Activated CD8-positive, alpha-beta memory T cell treated with anti-CD3 and anti-CD28 coated beads, Interleukin-2, amount 50 U/mL, for 1 hour (primary cell): ENCODE measurements at regions not wholly inside any gene's neighbourhood (a gene's known extent, or its start where the extent isn't known, plus 50 kb on each side); places are given as distances from the start of the nearest gene placed in this dataset.

ENCODE experiments used
- DNase-seq: peaks from one replicate; pipeline ENCODE4 v3.0.0-alpha.2; 2020; ENCODE audit errors: extremely low read depth

DNA sequence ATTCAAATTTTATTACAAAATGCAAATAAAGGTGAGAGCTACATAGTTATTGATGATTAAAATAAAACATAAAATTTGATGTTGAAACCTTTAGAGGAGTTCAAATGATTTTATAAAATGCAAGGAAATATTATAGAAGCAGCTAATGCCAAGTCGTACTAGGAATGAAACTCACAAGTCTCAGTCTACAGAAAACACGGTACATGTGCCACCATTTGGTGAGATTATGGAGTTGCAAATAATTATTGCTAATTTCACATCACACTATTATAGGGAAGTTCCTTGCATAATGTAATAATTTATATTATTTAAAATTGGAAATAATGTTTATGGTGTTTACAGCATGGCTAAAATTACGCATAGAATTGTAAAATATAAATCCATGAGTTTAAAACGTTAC lies 1601.7 kb upstream of the TENM3 start:
- DNase-seq = no peak

GRCh38 chr4:180642732-180643131 lies 1600.5 kb upstream of the TENM3 start:
- no peak for DNase-seq

- no peak for DNase-seq
Observed at GRCh38 chr4:180650273-180650672, 1592.9 kb upstream of the TENM3 start.

DNA sequence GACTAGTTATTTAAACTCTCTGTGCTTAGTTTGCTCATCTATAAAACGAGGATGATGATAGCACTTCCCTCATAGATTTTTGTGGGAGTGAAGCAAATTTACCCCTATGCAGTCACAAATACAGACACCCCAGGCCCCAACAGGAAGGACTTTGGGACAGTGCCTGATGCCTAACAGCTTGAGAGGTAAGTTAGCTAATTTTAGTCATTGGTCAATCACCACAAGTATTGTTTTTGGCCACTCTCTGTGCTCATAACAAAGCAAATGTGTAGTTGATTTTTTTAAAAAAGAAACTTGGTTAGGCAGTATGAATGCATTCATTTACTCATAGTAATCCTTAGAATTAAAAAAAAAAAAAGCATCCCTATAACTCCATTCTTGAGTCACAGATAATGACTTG lies 1590.7 kb upstream of the TENM3 start:
- DNase-seq = no peak

DNA sequence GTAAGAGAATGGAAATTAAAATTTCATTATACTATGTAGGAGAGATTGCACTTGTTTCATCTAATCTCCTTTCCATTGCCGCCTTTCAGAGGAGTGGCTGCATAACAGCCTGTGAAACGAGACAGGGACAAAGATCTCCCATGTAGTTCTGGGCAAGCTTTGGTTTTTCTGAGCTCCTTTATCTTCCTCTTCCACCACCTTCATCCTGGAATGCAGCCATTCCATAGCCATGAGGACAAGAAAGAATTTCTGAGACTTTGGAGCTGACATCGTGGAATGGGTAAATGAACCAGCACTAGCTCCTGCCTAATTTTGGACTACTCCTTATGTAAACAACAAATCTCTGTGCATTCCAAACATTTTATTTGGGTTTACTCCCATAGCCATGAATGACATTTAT lies 1587.3 kb upstream of the TENM3 start:
- DNase-seq = no peak

DNA sequence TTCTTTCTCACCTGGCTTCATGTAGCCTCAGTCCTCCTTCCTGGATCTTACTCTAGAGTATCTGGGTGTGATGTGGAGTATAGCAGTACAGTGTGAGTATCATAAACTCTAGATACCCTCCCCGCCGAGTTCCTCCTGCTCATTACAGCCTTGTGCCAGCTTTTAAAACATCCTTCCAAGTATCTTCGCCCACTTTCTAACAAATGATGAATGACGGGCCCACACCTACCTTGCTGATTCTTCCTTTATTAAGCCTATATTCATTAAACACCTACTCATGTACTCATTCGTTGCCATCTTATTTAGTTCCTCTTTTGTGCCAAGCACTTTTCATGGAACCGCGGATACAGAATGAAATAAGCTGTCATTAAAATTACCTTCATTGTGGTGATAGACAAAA lies 1585.3 kb upstream of the TENM3 start:
- no peak for DNase-seq

GRCh38 chr4:180664766-180665368 lies 1578.3 kb upstream of the TENM3 start:
- peak; percentile 3 for DNase-seq

GRCh38 chr4:180665481-180665880 lies 1577.7 kb upstream of the TENM3 start:
- no peak for DNase-seq

- no peak for DNase-seq
Observed at GRCh38 chr4:180665994-180666824, 1577.0 kb upstream of the TENM3 start.

GRCh38 chr4:180668732-180669131 lies 1574.5 kb upstream of the TENM3 start:
- DNase-seq = no peak

DNA sequence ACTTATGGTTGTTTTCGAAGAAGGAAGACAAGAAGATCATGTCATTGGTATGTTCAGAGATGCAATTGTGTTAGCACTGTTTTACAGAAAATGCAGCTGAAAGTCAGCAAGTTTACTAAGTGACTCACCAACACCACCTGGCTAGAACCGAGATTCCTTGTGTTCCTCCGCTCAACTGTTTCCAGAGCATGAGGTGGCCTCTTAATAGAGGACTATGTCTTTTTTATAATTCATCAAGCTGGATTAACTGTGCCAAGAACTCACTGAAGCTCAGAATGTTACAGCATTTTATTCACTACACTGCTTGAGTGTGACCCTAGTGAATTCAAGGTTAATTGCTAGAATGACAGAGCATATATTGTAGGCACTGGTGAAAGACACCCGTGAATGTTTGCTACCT lies 1573.5 kb upstream of the TENM3 start:
- DNase-seq = no peak

DNA sequence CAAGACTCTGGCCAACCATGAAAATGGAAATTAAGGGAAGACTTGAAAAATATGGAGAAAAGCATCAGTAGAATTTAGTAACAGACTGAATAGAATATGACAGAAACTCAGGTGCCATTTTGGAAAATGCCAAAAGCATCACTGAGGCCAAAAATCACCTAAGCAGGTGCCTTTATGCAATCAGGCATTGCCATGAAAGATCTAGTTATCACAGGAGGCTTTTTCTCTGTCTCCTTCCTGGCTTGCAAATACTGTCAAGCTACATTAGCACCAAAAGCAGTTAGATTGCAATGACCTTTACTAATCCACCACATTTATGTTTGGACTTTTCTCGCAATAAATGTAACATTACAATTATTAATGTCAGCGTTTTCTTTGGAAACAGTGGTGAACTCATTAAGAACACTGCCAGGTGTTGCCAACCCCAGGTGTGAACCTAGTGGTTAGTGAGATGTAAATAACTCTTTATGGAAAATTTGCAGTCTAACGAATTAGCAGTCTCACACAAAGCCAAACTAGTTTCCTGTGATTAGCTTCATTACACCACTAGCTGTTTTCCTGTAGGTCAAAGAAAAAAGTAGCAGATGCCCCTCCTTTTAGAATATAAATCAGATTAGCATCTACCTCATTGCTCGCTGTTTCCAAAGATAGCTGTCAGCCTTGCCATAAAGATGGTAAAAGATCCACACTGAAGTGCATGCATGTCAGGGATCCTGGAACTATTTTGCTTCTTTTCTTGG lies 1568.4 kb upstream of the TENM3 start:
- no peak for DNase-seq

GRCh38 chr4:180675359-180675650 lies 1567.9 kb upstream of the TENM3 start:
- DNase-seq = no peak

DNA sequence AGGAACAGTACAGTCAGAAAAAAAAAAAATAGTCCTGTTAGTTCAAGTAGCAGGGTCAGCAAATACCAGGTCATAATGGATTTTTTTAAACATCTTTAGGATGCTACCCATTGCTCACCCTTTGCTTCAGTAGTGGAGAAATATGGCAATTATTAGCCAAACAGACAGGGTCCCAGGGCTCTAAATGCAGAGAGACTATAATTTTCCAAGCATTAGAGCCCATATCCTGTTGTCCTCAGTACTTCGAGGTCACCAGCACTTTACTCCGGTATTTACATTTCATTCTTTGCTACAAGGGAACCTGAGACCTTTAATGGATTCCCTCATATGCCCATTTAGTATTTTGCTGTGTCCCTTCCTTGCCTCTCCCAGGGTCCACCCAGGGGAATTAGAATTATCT lies 1562.9 kb upstream of the TENM3 start:
- no peak for DNase-seq

- no peak for DNase-seq
Observed at GRCh38 chr4:180682776-180683175, 1560.4 kb upstream of the TENM3 start.

DNA sequence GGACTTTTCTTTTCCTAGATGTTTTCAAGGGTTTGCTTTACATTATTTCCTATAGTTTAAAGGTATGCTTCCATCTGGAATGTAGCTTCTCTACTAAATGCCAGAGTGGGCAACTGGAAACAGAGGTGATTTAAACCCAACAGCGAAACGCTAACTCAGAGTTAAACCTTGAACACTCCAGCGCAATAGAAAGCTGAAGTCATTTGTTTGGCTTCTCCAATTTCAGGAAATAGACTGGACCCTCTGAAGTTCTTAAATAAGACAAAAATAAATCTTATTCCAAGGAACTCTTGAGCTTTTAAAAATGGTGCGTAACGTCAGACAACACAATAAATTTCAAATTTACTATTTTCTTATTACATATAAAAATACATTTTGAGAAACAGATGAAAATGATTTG lies 1560.0 kb upstream of the TENM3 start:
- no peak for DNase-seq

DNA sequence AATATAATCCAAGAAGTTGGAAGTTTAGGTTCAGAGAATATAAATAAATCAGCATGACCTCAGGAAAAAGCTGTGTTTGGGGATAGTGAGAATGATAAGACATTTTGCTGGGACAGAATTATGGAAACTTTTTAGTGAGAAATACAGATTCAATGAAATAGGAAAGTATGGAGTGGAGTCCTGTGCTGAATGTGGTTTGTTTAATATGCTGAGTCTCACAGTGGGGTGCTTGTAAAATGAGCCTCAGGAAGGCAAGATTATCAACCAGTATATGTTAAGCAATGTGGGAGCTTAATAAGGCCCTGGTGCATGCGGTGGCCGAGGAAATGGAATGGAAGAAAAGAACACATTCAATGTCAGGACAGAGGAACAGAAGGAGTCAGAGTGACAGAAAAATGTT lies 1554.7 kb upstream of the TENM3 start:
- DNase-seq = no peak

DNA sequence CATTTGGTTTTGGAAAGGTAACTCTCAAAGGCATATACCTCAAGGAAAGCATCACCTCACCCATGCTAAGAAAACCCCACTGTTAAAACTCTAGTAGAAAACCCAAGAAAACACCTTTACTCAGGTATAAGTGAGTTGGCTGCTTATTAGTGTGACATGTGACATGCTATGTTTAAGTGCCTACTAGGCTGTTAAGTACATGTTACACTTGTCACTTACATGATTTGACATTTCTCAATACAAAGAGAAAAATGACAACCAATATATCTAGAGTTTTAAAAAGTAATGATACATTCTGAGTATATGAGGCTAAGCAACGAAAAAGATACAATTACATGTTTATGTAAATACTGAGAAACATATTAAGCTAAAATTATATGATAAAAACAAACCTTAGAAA lies 1548.3 kb upstream of the TENM3 start:
- no peak for DNase-seq

- DNase-seq = no peak
Observed at GRCh38 chr4:180695851-180696250, 1547.4 kb upstream of the TENM3 start.

GRCh38 chr4:180696460-180697092 lies 1546.6 kb upstream of the TENM3 start:
- DNase-seq = no peak

- DNase-seq = no peak
Observed at GRCh38 chr4:180698550-180699195, 1544.5 kb upstream of the TENM3 start.

DNA sequence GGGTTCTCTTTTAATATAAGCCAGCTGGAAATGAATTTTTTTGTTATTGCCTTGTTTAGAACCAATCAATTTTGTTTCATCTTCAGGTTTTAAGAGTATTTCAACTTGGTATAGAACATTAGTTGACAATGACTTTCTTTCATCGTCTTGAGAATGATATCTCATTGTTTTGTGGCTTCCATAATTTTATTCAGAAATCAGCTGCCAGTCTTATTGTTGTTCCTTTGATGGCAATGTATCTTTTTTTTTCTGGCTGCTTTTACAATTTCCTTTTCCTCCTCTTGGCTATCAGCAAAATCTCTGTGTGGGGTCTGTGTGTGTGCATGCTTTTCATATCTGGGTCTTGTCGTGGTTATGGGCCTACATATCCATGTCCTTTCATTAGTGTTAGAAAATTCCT lies 1536.4 kb upstream of the TENM3 start:
- no peak for DNase-seq
